Loucy (cell line): ENCODE measurements at regions not wholly inside any gene's neighbourhood (a gene's known extent, or its start where the extent isn't known, plus 50 kb on each side); places are given as distances from the start of the nearest gene placed in this dataset.

Experiments used
- CTCF ChIP-seq: fragments of 200-600 bp; sonication (generic); conservative IDR thresholded peaks from 2 replicates; pipeline ENCODE4 v1.5.1; 2014; ENCODE audit warnings: mild to moderate bottlenecking, antibody characterized with exemption, low read length
- EZH2phosphoT487 ChIP-seq: fragments of 200-600 bp; IDR thresholded peaks from 2 replicates; pipeline ENCODE4 v1.6.1; 2018; ENCODE audit warnings: antibody characterized with exemption, mild to moderate bottlenecking, moderate library complexity, borderline replicate concordance

GRCh38 chr4:45688341-45688740 is 435.5 kb downstream of the GABRG1 start:
- TF ChIP-seq CTCF (no peak), EZH2phosphoT487 (no peak)
